HG03575 (cell line): ENCODE measurements at regions not wholly inside any gene's neighbourhood (a gene's known extent, or its start where the extent isn't known, plus 50 kb on each side); places are given as distances from the start of the nearest gene placed in this dataset.
"Not testable (repeated sequence)": the region's sequence is repeated elsewhere in the genome, so short reads cannot be mapped to it uniquely, and the experiment has no call there.

Experiments used
- ATAC-seq: cut with Tn5 transposase; IDR thresholded peaks from one replicate; pipeline ENCODE4 v1.9.1; 2021; ENCODE audit not compliant: unreplicated experiment, insufficient number of reproducible peaks, low FRiP score; ENCODE audit errors: extremely low read depth

DNA sequence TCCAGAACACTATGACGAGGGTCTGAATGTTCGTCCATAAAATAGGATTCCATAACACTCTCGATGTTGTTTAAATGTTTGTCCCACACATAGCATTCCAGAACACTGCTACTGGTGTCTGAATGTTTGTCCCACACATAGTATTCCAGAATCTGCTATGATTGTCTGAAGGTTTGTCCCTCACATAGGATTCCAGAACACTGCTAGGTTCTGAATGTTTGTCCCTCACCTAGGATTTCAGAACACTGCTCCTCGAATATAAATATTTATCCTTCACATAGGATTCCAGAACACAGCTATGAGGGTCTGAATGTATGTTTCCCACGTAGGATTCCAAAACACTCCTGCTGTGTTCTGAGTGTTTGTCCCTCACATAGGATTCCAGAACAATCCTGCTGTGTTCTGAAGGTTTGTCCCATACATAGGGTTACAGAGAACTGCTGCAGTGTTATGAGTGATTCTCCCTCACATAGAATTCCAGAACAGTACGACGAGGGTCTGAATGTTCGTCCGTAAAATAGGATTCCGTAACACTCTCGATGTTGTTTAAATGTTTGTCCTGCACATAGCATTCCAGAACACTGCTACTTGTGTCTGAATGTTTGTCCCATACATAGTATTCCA lies 215.3 kb downstream of the FOXD4L6 start:
- ATAC-seq: no peak

DNA sequence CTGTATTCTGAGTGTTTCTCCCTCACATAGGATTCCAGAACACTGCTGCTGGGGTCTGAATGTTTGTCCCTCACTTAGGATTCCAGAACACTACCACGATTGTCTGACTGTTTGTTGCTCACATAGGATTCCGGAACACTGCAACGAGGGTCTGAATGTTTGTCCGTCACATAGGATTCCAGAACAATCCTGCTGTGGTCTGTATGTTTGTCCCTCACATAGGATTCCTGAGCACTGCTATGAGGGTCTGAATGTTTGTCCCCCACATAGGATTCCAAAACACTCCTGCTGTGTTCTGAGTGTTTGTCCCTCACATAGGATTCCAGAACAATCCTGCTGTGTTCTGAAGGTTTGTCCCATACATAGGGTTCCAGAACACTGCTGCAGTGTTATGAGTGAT lies 215.8 kb downstream of the FOXD4L6 start:
- not testable (repeated sequence) for ATAC-seq

DNA sequence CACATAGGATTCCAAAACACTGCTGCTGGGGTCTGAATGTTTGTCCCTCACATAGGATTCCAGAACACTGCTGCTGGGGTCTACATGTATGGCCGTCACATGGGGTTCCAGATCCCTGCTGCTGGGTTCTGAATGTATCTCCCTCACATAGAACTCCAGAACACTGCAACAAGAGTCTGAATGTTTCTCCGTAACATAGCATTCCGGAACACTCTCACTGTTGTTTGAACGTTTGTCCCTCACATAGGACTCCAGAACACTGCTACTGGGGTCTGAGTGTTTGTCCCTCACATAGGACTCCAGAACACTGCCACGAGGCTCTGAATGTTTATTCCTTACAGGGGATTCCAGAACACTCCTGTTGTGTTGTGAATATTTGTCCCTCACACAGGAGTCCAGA lies 216.8 kb downstream of the FOXD4L6 start:
- ATAC-seq: no peak

DNA sequence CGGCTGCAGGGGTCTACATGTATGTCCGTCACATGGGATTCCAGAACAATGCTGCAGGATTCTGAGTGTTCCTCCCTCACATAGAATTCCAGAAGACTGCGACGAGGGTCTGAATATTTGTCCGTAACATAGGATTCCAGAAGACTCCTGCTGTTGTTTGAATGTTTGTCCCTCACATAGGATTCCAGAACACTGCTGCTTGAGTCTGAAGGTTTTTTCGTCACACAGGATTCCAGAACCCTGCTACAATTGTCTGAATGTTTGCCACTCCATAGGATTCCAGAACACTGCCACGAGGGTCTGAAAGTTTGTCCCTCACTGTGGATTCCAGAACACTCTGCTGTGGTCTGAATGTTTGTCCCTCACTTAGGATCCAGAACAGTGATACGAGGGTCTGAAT lies 217.5 kb downstream of the FOXD4L6 start:
- ATAC-seq: not testable (repeated sequence)

DNA sequence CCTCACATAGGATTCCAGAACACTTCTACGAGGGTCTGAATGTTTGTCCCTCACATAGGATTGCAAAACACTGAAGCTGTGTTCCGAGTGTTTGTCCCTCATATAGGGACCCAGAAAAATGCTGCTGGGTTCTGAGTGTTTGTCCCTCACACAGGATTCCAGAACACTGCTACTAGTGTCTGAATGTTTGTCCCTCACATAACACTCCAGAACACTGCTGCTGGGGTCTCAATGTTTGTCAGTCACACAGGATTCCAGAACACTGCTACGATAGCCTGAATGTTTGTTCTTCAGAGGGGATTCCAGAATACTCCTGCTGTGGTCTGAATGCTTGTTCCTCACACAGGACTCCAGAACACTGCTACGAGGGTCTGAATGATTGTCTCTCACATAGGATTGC lies 218.7 kb downstream of the FOXD4L6 start:
- ATAC-seq: no peak

DNA sequence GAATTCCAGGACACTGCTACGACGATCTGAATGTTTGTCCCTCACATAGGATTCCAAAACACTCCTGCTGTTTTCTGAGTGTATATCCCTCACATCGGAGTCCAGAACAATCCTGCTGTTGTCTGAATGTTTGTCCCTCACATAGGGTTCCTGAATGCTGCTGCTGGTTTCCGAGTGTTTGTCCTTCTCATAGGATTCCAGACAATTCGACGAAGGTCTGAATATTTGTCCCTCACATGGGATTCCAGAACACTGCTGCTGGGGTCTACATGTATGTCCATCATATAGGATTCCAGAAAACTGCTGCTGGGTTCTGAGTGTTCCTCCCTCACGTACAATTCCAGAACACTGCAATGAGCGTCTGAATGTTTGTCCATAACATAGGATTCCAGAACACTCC lies 219.4 kb downstream of the FOXD4L6 start:
- ATAC-seq: not testable (repeated sequence)

DNA sequence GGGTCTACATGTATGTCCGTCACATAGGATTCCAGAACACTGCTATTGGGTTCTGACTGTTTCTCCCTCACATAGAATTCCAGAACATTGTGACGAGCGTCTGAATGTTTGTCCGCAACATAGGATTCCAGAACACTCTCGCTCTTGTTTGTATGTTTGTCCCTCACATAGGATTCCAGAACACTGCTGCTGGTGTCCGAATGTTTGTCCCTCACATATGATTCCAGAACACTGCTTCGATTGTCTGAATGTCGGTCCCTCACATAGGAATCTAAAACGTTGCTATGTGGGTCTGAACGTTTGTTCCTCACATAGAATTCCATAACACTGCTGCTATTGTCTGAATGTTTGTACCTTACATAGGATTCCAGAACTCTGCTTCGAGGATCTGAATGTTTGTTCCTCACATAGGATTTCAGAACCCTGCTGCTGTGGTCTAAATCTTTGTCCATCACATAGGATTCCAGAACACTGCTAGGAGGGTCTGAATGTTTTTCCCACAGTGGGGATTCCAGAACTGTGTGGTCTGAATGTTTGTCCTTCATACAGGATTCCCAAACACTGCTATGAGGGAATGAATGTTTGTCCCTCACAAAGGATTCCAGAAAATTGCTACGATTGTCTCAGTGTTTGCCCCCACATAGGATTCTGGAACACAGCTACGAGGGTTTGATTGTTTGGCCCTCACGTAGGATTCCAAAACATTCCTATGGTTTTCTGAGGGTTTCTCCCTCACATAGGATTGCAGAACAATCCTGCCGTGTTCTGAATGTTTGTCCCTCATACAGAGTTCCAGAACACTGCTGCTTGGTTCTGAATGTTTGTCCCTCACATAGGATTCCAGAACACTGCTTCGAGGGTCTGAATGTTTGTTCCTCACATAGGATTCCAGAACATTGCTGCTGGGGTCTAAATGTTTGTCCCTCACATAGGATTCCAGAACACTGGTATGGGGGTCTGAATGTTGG lies 220.5 kb downstream of the FOXD4L6 start:
- ATAC-seq: no peak

DNA sequence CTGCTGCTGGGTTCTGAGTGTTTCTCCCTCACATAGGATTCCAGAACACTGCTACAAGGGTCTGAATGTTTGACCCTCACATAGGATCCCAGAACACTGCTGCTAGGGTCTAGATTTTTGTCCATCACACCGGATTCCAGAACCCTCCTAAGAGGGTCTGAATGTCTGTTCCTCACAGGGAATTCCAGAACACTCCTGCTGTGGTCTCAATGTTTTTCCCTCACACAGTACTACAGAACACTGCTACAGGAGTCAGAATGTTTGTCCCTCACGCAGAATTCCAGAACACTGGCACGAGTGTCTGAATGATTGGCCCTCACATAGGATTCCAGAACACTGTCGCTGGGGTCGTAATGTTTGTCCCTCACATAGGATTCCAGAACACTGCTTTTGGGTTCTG lies 221.6 kb downstream of the FOXD4L6 start:
- not testable (repeated sequence) for ATAC-seq

DNA sequence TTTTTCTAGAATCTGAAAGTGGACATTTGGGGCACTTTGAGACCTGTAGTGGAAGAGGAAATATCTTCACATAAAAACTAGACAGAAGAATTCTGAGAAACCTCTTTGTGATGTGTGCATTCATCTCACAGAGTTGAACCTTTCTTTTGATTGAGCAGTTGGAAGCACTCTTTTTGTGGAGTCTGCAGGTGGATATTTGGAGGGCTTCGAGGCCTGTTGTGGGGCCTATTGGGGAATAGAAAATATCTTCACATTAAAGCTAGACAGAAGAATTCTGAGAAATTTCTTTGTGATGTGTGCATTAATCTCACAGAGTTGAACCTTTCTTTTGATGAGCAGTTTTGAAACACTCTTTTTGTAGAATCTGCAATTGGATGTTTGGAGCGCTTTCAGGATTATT lies 236.2 kb downstream of the FOXD4L6 start:
- not testable (repeated sequence) for ATAC-seq

DNA sequence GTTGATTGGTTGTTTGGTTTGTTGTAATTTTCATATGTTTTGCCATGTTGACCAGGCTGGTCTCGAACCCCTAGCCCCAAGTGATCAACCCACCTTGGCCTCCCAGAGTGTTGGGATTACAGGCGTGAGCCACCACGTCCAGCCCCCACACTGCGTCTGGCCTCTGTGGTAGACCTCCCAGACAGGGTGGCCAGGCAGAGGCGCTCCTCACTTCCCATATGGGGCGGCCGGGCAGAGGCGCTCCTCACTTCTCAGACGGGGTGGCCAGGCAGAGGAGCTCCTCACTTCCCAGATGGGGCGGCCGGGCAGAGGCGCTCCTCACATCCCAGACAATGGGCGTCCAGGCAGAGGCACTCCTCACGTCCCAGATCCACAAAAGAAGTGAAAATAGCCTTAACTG lies 242.6 kb downstream of the FOXD4L6 start:
- ATAC-seq: not testable (repeated sequence)

DNA sequence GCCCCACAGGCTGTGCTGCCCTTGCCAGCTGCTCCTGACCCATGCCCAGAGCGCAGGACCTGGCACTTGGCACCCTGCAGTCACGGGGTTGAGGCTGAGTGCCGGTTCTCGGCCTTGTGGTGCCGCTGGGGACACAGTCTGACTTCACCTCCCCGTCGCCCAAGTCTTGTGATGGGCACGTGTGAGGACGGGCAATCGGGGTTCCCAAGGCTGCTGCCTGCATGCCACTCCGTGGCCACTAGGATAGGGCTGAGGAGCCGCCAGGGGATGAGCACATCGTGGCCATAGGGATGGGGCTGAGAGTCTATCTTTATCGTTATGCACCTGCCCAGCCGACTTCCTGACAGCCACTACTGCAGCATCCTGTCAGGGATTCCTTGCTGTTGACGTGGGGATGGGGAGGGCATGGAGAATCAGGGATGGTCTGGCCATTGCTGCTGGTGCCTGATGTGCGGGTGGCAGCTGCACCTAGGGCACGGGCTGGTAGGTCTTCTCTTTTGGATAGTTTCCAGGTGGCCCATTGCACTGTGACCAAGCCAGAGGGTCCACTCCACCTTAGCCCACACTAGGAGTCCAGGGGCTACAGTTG lies 243.5 kb downstream of the FOXD4L6 start:
- not testable (repeated sequence) for ATAC-seq

DNA sequence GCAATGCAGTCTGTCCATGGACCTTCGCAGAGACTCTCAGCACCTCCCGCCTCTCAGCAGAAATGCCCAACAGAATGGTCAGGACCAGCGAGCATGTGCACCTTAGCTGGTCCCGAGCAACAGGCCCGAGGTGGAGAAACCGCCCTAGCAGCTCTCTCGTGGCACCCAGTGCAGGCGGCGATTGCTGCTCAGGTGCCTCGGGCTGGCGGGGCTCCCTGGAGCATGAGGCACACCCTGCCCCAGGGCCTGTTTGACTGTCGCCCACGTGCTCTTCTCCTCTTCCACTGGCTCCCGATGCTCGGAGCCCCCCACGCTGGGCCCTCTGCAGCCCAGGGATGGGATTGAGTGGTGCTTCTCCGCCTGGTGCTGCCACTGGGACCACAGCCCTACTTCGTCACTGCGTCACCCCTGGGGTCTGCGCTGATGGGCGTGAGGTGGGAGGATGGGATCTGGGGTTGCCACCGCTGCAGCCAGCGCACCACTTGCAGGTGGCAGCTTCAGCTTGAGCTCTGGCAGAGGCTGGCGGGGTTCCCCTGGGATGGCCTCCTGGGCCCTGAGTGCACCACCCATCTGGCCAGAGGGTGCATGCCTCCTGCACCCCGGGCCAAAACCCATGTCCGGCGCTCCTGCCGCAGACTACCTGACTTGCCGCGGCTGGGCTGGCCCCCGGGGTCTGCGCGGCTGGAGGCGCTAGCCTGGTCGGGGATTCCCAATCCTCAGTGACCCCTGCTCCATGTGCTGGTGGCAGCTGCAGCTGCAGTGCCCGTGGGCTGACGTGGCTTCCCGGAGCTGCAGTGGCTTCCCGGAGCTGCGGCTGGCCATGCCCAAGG lies 244.2 kb downstream of the FOXD4L6 start:
- ATAC-seq: no peak

DNA sequence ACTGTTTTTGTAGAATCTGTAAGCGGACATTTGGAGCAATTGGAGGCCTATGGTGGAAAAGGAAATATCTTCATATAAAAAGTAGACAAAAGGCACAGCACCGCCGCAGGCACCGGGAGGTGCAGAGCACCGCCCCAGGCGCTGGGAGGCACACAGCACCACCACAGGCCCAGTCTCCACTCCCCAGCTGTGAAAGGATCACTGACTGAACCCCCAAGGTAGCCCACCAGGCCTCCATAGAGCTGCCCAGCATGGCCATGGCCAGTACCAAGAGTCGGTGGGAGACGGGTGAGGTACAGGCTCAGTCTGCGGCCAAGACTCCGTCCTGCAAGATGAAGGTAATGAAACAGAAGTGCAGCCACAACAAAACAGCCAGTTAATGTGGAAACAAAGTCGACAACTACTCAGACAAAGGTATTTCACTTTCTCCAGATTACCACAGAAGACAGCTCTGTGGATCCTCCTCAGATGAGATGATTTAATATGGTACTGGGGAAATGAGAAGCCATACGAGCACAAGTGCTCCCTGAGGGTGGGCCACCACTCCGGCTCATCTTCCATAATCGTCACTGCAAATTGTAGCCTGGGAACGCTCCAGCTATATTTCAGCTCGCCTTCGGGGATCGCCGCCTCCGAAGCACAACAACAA lies 244.9 kb downstream of the FOXD4L6 start:
- not testable (repeated sequence) for ATAC-seq

DNA sequence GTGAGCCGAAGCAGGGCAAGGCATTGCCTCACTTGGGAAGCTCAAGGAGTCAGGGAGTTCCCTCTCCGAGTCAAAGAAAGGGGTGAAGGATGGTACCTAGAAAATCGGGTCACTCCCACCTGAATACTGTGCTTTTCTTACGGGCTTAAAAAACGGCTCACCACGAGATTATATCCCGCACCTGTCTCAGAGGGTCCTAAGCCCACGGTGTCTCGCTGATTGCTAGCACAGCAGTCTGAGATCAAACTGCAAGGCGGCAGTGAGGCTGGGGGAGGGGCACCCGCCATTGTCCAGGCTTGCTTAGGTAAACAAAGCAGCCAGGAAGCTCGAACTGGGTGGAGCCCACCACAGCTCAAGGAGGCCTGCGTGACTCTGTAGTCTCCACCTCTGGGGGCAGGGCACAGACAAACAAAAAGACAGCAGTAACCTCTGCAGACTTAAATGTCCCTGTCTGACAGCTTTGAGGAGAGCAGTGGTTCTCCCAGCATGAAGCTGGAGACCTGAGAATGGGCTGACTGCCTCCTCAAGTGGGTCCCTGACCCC lies 254.7 kb downstream of the FOXD4L6 start:
- not testable (repeated sequence) for ATAC-seq

DNA sequence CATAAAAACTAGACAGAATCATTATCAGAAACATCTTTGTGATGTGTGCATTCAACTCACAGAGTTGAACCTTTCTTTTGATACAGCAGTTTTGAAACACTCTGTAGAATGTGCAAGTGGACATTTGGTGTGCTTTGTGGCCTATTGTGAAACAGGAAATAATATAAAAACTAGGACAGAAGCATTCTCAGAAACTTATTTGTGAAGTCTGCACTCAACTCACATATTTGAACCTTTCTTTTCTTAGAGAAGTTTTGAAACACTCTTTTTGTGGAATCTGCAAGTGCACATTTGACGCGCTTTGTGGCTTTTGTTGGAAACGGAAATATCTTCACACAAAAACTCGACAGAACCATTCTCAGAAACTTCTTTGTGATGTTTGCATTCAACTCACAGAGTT lies 260.0 kb downstream of the FOXD4L6 start:
- not testable (repeated sequence) for ATAC-seq
